Stimulated activated CD4-positive, alpha-beta T cell treated with anti-CD3 and anti-CD28 coated beads, Interleukin-1b, Interleukin-23, amount 100 ng/mL, for 48 hours (primary cell): ENCODE measurements at regions not wholly inside any gene's neighbourhood (a gene's known extent, or its start where the extent isn't known, plus 50 kb on each side); places are given as distances from the start of the nearest gene placed in this dataset.
"Not testable (repeated sequence)": the region's sequence is repeated elsewhere in the genome, so short reads cannot be mapped to it uniquely, and the experiment has no call there.

ENCODE experiments used
- DNase-seq: peaks from one replicate; pipeline ENCODE4 v3.0.0-alpha.2; 2020

DNA sequence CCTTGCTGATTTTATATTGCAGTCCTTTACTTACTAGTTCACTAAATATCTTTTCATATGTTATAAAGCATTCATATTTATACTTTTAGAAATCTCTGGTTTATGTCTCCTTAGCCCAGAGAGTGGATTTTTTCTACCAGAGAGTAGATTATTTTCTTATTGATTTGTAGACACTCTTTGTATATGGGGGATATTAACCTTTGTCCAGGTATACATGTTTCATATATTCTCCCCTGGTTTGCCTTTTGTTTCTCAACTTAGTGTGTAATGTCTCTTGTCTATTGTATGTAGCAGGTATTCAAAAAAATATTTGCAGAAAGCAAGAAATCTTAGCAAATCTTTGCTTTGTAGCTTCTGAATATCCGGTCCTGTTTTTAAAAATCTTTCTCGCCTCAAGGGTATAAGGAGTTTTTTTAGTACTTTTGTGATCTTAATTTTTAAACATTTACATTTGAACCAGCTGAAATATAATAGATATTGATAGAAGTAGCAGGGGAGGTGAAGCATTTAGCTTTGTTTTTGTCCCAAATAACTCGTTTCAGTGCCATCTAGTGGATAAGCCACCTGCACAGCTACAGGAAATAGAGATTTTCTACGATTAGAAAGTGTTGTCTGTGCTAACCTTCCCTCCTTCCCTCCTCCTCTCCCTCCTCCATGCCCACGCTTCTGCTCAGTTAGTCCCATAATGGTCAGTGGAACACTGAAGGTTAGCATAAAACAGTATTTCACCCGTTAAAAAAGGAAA lies 97.0 kb downstream of the PHETA1 start:
- DNase-seq: no peak

GRCh38 chr12:111270774-111271173 lies 98.1 kb downstream of the PHETA1 start:
- no peak for DNase-seq

DNA sequence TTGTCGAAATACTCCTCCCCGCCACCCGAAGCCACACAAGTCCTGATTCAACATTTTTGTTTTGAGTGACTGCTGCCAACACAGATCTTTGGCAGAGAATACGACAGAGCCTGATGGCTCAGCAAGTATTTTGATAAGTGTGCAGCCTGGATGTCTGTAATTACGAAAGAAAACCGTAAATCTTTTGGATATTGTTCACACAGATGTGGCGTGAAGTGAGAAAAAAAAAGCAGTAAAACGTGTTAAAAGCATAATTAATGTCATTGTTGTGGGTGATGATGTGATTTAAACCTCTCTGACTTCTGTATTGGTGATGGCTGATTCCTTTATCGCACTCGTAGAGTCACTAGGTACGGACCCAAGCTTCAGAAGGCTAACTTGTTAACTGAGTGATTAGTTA lies 98.7 kb downstream of the PHETA1 start:
- DNase-seq: no peak

DNA sequence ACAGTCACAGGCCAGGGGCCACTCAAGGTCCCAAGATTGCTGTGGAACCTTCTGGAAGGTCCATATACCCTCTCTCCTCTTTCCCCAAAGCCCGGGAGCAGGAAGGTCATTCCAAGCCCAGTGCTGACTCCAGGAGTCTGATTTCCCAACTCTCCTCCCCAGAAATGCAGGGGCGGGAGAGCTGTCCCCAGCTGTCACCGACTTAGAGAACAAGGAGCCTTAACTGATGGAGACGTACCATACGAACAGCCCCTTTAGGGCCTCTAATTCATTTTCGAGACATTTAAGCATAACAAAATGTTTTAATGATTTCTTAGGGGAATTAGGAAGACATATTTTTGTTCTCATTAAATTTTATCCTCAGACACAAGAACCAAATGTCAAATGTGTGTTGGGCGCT lies 99.2 kb downstream of the PHETA1 start:
- no peak for DNase-seq

DNA sequence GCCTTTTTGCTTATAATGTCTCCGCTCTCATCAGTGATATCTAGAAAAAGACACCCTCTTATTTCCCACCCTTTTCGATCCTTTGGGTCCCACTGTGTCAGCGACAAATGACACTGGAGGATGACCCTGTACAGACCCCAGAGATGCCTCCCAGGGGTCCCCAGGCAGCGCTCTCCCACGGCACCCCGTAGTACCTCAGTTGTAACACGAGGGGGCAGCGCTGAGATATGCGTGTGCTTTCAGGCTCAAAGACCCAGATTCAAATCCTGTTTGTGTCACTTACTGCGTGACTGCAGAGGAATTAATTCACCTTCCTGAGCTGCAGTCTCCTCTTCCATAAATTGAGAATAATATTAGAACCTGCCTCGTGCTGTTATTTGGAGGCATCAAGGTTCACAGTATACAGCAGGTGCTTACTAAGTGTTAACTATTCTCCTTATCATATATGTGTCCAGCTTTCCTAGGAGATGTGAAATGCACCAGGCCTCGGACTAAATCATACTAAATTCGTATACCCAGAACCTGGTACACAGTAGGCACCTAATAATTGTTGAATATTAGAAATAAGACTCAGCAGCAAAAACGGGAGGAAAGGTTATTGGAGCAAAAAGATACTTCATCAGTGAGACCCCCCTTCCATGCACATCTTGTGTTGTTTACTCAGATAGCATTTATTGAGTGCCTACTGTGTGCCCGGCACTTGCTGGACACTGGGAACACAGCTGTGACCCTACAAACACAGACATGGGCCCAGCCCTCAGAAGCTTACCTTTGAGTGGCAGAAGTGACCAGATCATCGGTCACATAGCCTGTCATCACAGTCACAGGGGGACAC lies 99.9 kb downstream of the PHETA1 start:
- DNase-seq: peak; percentile 12

GRCh38 chr12:111267144-111267543 lies 101.8 kb downstream of the PHETA1 start:
- no peak for DNase-seq

DNA sequence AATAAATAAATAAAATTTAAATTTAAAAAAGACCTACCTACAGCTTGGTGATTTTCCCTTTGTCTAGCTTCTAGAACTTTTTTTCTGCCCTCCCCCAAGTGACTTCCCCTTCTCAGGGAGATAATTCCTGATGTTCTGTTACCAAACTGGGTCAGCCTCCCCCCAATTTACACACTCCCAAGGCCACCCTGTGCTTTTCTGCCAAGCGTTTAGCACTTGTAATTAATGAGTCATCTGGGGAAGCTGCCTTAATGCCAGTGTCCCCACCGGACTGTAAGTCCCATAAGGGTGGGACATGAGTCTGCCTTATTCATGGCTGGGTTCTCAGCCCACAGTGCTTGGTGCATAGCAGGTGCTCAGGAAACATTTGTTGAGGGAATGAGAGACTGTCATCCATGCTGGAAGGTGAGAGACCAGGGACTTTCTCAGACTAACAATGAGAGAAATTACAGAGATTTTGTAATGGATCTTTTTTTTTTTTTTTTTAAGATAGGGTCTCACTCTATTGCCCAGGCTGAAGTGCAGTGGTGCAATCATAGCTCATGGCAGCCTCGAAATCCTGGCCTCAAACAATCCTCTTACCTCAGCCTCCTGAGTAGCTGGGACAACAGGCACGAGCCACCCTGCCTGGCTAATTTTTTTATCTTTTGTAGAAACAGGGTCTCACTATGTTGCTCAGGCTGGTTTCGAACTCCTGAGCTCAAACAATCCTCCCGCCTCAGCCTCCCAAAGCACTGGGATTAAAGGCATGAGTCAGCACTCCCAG lies 106.8 kb downstream of the PHETA1 start:
- no peak for DNase-seq

GRCh38 chr12:111260732-111261131 lies 108.2 kb downstream of the PHETA1 start:
- no peak for DNase-seq

- no peak for DNase-seq
Measured at GRCh38 chr12:111259231-111259630, 109.7 kb downstream of the PHETA1 start.

- DNase-seq: not testable (repeated sequence)
Measured at GRCh38 chr12:111258081-111258480, 110.8 kb downstream of the PHETA1 start.

- DNase-seq: no peak
Measured at GRCh38 chr12:111257435-111257902, 111.4 kb downstream of the PHETA1 start.

- no peak for DNase-seq
Measured at GRCh38 chr12:111256629-111257434, 112.1 kb downstream of the PHETA1 start.

DNA sequence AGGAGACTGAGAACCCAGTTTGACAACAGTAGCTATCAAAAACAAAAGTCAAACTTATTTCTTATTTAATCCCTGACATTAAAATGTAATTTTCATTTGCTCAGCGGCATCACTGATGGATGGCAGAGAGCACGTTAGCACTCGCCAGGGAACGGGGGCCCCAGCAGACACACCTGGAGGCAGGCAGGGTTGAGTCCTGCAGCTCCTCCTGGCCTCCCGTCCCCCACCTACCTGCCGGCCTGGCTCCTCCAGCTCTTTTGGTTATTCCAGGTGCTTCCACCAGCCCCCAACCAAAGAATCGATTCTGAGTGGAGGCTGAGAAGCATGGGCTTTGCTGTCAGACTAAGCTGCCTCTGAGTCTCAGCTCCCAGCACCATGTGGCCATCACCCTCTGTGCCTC lies 113.6 kb downstream of the PHETA1 start:
- DNase-seq: no peak

DNA sequence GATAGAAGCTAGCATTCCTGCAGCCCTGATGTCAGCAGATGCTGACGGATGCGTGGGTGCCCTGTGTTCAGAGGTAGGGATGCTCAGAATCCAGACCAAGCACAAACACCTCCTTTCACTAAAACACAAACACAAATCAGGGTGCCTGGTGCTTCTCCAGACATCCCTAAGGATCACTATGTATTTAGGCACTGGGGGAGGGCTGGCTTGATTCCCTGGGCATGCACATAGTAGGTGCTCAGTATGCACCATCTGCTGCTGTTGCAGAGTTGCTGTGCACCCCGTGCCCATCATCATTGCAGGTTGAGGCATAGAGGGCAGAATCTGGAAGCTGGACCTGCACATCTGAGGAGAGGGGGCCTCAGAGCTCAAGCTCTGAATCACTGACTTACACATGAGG lies 114.8 kb downstream of the PHETA1 start:
- no peak for DNase-seq

DNA sequence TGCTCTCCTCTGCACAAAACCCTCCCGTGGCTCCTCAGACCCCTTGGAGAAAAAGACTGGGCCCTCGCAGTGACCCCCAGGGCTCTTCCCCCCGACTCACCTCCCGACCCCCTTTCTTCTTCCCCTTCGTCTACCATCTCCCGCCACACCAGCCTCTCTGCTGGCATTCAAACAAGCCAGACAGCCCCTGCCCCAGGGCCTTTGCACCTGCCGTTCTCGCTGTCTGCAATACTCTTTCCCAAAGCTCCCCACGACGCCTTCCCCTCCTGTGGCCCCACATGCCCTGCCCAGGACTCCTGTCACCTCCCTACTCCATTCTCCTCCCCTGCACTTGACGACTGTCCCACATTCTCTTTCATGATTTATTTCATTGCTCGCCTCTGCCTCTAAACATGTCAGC lies 115.7 kb downstream of the PHETA1 start:
- no peak for DNase-seq

GRCh38 chr12:111251787-111252186 lies 117.1 kb downstream of the PHETA1 start:
- no peak for DNase-seq

GRCh38 chr12:111251058-111251730 lies 117.7 kb downstream of the PHETA1 start:
- DNase-seq: no peak

DNA sequence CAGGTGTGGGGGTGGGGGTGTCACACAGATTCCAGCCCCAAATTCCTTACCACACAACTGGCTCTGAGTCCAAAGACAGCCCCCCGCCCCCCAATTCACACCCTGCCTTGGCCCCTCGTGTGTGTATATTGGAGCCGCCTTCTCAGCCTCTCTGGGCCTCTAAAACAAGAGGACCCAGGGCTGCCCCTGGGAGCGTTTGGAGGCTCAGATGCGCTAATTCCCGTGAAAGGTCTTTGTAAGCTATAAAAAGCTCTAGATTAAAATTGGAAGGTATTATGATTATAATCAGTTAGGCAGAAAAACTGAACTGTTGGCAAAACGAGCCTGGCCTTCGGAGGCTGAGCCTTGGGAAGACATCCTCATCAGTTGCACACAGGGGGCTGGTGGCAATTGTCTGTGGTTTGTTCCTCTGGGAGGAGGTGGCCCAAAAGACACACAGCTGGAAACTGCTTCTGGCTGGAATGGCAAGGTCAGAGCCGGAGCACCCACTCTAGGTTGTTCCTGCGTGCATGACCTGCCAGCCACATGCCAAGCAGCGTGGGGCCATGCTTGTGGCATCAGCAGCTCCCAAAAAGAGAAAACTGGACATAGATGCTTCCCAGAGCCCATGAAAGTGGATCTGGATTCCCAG lies 118.5 kb downstream of the PHETA1 start:
- no peak for DNase-seq

DNA sequence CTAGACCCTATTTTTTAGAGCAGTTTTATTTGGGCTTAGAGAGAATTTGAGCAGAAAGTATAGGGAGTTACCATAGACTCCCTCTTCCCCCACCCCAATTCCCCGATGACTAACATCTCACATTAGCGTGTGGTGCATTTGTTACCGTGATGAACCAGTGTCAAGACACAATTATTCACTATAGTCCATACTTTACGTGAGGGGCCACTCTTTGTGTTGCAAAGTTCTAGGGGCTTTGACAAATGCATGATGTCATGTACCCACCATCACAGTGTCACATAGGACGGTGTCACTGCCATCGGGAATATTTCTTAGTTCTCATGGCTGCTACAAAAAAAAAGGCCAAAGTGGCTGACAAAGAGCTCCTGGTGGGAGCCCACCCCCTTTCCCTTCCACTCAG lies 119.1 kb downstream of the PHETA1 start:
- no peak for DNase-seq

DNA sequence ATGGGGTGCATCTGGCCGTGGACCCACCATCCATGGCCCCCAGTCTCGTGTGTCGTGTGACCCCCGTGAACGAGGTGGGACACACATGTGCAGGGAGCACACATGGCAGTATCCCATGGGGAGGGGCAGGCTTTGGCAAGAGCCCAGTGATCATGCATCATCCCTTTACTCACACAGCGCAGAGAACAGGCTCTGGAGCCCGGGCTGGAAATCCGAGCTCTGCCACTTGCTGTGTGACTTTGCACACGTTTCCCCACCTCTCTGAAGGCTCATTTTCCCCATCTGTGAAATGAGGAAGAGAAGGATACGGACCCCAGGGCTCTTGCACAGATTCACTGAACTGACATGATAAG lies 119.9 kb downstream of the PHETA1 start:
- DNase-seq: no peak

DNA sequence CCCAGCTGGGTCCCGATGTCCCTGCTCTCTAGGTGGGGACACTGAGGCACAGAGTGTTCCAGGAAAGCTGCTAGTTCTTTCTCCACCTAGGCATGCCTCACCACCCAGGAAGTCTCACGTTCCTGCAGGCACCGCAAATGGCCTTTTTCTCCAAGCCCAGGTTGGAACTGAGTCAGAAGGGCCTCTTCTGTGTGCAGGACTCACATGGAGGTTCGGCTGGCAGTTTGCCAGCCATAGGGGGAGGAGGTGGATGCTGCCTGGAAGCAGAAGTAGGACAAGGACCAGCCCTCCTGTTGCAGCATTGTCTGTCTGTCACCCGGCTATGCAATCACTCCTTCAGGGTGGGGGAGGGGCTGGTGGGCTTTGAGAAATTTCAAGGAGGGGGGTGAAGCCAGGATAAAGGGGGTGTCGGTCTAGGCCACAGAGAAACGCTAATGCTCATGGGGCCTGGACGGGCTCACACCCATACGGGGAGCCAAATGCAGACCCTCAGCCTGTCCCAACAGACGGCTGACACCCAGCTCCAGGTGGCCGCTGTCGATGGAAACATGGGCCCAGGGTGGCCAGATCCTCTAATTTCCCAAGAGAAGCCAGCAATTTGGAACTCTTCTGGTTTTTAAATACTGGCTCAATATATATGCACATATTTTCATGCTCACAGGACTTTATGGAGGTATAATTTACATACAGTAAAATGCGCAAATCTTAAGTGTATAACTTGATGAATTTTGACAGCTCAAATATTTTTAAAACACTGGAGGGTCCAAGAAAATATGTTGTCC lies 120.5 kb downstream of the PHETA1 start:
- DNase-seq: no peak
